ENCODE measurements at regions not wholly inside any gene's neighbourhood (a gene's known extent, or its start where the extent isn't known, plus 50 kb on each side); places are given as distances from the start of the nearest gene placed in this dataset.

- TF ChIP-seq, protein P1, sequence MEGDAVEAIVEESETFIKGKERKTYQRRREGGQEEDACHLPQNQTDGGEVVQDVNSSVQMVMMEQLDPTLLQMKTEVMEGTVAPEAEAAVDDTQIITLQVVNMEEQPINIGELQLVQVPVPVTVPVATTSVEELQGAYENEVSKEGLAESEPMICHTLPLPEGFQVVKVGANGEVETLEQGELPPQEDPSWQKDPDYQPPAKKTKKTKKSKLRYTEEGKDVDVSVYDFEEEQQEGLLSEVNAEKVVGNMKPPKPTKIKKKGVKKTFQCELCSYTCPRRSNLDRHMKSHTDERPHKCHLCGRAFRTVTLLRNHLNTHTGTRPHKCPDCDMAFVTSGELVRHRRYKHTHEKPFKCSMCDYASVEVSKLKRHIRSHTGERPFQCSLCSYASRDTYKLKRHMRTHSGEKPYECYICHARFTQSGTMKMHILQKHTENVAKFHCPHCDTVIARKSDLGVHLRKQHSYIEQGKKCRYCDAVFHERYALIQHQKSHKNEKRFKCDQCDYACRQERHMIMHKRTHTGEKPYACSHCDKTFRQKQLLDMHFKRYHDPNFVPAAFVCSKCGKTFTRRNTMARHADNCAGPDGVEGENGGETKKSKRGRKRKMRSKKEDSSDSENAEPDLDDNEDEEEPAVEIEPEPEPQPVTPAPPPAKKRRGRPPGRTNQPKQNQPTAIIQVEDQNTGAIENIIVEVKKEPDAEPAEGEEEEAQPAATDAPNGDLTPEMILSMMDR (IDR thresholded peaks at IDR 0.05) = no peak
- TF ChIP-seq POLR2A (IDR thresholded peaks at IDR 0.05) = no peak
These were observed 158.1 kb downstream of the SOX4 start for GRCh38 chr6:21751608-21752007.
